GM19328 (cell line): ENCODE measurements at regions not wholly inside any gene's neighbourhood (a gene's known extent, or its start where the extent isn't known, plus 50 kb on each side); places are given as distances from the start of the nearest gene placed in this dataset.

ENCODE experiments used
- ATAC-seq: cut with Tn5 transposase; IDR thresholded peaks from one replicate; pipeline ENCODE4 v1.9.1; 2021; ENCODE audit warnings: mild to moderate bottlenecking, moderate library complexity; ENCODE audit not compliant: unreplicated experiment

DNA sequence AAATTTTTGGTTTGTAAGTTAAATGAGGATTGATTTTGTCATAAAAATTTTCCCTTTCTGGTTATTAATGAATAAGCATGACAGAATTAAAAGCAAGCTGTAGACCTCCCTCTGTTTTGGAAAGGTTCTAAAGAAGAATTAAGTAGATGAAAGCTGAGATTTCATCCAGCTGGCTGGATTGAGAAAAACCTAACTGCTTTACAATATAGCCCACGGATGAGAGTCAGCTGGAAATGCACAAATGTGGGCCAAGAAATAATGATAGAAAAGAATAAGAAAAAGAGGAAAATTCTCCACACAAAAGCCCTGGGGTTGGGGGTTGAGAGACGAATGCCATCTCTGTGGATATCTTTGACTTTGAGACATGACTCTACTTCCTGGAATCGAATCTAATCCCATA is 631.6 kb downstream of the HDGFL1 start:
- ATAC-seq = no peak

DNA sequence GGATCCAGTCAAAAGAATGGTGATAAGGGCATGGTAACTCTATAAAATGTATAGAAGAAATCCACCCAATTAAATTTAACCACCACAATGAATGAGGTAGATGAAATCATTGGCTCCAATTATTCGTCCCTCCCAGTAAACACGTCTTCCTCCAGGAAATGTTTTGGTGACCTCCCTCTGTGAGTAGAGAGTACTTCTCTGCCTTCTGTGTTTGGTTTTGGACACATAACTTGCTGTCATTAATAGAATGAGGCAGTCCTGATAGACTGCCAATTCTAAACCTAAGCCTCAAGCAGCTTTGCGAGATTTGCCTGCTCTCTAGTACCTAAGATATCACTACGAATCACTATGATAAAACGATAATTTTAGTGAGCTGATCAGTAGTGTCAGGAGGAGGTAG is 632.8 kb downstream of the HDGFL1 start:
- no peak for ATAC-seq

DNA sequence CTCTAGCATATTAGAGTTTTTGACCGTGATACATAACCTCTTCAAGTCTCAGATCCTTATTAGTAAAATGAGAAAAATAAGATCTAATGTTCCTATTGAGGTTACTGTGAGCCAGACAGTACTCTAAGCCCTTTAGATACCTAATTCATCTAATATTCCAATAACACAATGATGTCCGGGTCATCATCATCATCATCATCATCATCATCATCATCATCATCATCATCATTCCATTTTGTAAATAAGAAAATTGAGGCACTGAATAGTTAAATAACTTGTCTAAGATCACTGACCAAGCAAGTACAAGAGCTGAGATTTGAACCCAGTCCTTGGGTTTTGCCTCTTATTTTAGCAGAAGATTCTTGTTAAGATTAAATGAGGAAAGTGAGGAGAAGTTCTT is 643.0 kb downstream of the HDGFL1 start:
- no peak for ATAC-seq

DNA sequence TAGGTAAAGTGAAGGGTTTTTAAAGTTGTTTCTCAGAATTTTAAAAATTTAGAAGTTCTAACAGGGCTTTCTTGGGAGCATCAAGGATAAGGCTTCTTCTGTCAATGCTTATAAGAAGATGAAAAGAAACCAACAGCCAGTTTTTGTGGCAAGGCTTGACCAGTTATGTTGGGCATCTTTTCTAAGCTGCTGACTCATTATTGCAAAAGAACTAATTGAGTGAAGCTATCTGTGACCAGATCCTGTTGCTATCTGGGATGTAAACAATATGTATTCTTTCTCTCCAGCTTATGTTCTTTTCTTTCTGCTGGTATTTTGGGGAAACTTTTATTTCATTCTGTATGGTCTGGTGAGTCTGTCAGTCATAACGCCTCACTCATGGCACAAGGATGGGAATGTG is 643.8 kb downstream of the HDGFL1 start:
- ATAC-seq = no peak

DNA sequence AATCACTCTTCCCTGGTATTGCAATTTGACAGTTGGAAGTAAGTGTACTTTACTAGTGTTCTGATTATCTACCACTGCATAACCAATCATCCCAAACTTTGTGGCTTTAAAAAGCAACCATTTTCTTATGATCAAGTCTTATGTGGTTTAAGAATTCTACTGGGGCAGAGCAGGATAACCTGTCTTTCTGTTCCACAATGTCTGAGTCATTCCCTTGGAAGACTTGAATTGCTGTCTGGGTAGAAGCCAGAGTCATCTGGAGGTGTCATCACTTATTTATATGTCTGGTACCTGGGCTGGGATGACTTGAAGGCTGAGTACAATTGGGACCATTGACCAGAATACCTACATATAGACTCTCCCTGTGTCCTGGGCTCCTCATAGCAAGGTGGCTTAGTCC is 644.3 kb downstream of the HDGFL1 start:
- no peak for ATAC-seq

DNA sequence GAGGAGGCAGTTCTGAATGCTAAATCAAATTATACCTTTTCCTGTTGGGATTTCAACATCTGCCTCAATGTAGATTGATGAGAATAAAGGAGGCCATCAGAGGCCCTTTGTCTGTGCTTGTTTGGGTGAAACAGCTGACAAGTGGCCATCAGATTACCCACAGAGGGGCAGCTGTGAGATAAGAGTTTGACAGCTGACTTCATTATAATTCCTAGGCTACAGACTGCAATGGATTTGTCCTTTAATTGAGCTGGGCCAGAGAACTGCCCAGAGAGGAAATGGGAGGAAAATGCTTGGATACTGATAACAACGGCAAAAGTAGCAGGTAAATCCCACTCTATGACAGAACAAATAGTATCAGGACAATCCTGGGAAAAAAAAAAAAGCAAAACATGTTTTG is 649.4 kb downstream of the HDGFL1 start:
- no peak for ATAC-seq

DNA sequence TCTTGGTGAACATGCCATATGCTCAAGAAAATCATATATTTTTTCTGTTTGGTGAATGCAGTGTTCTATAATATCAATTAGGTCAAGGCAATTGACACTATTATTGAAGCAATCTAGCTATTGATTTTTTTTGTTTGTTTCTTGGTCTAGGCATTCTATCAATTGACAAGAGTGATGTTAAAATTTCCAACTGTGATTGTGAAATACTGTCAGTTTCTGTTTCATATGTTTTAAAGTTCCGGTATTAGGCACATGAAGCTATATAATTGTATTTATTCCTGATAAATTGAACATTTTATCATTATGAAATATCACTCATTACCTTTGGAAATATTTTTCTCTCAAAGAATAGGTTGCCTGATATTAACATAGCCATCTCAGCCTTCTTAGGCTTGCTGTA is 653.4 kb downstream of the HDGFL1 start:
- ATAC-seq = no peak

DNA sequence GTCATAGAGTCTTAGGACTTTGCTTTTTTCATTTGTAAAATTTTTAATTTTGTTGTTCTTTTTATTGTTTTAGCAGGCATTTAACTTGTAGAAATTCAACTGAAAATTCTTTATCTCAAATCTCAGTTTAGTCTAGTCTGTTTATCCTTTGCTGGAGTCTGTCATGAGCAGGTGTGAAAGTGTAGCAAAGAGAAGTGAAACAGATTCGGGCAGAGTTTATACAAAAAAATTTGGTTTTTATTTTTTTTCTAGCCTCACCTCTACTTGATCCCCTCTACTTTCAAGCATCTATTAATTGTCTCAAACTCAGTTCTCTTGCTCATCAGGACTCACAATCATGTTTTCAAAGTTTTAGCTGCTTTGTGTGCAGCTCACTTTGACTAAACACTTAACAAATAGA is 655.2 kb downstream of the HDGFL1 start:
- ATAC-seq = no peak

DNA sequence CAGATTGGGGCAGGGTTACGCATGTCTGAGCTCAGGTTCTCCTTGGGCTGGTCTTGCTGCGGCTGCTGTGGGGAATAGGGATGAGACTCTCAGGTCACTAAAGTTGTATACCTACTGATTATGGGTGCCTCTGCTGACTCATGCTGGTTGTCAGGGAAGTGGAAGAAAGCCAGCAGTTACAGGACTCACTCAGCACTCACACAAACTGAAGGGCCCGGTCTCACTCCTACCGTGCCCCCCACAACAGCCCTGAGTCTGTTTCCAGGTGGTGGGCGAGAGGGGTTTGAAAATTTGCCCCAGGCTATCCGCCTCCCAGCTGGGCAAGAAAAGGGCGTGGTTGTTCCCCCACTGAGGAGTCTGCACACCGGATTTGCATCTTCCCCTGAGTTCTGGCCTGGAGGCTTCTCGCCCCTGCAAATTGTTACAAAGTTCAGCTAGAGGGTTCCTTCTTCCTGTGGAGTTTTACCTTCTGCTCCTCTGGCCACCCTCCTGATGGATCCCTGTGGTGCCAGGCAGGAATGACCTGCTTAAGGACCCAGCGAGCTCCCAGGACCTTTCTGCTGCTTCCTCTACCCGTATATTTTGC is 659.2 kb downstream of the HDGFL1 start:
- no peak for ATAC-seq

DNA sequence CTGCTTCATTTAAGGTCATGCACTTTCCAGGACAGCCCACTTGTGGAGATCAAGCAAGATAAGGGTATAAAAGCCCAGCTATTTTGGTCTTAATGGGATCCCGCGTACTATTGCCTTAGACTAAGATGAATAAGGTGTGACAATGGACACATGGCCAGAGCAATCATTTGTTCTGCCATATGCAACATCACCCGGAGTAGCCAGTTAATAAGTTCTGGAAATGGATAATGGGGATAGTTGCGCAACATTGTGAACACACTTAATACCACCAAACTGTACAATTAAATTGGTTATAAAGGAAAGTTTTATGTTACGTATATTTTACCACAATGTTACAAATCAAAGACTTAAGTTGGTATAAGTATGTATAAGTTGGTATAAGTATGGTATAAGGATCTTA is 674.5 kb downstream of the HDGFL1 start:
- ATAC-seq = no peak

DNA sequence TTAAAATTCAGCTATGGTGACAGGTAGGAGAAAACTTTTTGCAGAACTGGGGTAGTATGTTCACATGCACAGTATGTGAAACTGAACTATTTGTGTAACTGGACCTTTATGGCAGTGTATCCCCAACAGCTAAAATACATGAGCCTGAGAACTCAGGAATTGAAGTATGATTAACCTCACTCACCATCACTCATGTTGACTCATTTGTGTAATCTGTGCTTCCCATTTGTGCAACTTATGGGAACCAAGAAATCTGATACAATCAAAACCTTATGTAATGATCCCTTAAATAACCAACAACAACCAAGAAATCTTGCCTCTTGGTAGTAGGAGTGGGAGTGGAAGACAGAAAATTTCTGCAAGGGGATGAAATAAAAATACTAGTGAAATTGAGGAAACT is 674.9 kb downstream of the HDGFL1 start:
- no peak for ATAC-seq

DNA sequence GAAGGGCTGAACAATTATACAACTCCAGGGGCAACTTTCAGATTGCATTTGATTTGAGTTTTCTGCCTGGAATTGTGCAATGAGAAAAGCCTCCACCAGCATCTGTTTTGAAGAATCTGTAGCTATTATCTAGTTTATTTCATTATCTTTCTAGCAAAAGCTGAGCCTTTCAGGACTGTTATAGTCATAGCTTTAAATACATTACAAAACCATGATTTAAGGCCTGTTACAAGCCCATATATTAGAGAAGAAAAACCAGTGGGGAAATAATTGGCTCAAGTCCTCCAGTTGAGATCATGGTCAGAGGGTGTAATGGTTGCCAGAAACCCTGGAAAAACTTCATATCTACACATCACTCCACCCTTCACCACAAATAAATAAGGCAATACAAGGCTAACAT is 676.2 kb downstream of the HDGFL1 start:
- ATAC-seq = no peak

DNA sequence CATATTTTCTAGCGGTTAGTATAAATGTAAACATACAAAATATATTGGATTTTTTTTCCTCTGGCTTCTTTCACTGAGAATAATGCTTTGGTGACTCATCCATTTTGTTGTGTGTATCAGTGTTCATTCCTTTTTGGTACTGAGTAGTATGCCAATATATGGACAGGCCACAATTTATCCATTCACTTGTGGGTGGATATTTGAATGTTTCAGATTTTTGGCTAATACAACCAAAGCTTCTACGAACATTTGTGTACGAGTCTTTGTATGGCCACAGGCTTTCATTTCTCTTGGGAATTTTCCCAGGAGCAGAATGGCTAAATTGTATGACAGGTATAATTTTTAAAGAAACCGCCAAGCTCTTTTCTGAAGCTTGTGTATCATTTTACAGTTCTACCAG is 677.5 kb downstream of the HDGFL1 start:
- no peak for ATAC-seq

DNA sequence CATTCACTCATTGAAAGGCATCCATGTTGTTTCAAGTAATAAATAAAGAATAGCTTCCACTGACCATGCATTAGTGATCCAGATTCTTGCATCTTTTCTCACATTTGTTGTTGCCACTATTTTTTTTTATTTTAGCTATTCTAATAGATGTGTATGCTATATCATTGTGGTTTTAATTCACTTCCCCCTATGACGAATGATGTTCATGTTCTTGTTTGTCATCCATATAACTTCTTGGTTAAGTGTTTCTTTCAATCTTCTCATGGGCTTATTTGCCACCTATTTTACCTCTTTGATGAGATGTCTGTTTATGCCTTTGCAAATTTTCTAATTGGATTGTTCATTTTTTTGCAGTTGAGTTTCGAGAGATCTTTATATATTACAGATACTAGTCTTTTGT is 681.2 kb downstream of the HDGFL1 start:
- ATAC-seq = no peak

DNA sequence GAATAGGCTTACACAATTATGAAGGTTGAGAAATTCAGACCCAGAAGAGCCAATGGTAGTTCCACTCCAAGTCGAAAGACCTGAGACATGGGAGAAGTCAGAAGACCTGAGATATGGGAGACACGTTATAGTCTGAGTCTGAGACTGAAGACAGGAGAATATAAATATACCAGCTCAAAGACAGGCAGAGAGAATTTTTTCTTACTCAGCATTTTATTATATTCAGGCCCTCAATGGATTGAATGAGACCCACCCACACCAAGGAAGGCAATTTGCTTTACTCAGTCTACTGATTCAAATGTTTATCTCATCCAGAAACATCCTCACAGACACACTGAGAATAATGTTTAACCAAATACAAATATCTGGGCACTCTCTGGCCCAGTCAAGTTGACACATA is 693.5 kb downstream of the HDGFL1 start:
- ATAC-seq = no peak

DNA sequence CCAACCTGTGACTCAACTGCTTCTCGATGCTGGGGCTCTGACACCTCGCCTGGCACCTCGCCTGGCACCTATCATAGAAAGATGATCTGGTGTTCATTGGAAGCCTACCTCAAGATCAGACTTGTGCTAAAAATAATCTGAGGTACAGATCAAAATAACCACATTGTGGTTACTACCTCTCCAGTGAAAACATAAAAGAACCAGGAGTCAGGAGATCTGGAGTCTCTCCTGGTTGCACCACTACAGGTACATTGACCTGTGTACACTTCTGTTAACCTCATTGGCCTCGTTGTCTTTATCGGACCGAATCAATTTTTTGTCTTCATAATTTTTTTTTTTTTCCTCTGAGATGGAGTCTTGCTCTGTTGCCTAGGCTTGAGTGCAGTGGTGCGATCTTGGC is 695.9 kb downstream of the HDGFL1 start:
- no peak for ATAC-seq

DNA sequence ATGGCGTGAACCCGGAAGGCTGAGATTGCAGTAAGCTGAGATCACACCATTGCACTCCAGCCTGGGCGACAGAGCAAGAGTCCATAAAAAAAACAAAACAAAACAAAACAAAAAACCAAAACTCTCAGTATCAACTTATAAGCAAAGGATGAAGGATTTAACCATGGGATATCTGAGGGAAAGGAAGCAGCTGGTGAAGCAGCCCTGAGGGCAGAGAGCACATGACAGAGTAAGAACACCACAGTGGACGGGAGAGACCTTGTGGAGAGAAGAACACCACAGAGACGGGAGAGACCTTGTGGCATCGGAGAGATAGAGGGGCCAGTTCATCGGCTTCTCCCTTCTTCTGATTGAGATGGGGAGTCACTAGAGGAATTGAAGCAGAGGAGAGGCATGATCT is 697.2 kb downstream of the HDGFL1 start:
- no peak for ATAC-seq

DNA sequence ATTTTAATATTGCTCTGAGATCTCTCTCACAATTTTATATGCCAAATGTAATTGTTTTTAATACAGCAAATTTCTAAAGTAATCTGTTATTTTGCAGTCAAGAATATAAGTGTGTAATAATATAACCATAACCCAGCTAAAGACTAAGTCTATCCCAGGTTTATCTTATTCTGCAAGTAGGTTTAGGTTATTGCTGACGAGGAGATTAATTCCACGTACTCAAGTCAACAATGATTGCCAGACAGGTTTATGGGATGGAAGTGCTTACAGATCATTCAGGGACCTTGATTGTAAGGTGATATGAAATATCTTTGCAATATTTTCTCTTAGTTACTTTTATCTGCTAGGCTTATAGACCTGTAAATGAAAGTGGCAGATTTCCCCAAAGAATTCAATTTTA is 698.3 kb downstream of the HDGFL1 start:
- no peak for ATAC-seq

DNA sequence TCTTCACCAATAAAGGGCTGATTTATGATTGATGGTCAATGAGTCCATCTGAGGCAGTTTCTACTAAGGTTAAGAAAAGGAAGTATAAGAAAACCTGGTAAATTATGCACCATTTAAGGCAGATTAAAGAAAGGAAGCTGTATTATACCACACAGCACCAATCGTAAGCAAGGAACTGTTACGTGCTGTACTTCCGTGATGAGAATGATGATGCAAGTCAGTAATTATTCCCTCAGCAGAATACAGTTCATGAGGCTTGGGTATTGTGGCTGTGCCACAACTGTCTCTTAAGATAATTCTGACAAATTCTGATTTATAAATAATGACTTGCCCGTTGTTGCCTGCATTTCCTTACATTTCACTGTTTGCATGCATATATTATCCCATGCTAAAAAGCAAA is 699.0 kb downstream of the HDGFL1 start:
- no peak for ATAC-seq

DNA sequence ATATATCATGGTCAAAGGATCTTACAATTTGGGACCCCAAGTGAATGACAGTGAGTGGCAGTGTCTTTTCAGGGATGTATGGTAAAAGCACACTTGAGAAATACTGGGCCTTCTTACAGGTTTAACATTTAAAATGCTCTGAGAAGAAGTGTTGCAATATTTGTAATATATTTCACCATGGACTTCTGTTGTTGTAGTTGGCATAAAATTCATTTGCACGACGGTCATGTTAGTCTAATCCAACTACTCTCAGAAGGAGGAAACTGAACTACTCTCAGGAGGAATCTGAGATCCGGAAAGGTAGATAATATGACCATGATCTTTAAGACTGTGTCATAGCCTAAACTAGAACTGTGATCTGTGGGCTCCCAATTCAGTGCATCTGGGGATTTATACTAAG is 700.1 kb downstream of the HDGFL1 start:
- ATAC-seq = no peak

DNA sequence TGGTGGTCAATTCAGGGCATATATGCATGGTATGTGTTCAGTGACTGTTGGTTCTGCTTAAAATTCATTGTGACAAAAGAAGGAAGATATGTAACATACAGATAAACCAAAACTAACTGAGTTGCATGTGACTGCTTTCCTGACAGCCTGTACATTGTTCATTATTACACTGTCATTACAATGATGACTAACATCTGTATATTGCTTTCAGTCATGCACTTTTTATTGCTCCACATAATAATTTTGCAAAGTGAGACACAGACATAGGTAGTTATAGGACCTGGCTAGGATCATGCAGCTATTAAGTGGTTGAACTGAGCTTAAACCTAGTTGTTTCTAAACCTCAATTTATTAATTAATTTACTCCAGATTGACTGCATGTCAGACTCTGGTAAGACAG is 703.2 kb downstream of the HDGFL1 start:
- no peak for ATAC-seq

DNA sequence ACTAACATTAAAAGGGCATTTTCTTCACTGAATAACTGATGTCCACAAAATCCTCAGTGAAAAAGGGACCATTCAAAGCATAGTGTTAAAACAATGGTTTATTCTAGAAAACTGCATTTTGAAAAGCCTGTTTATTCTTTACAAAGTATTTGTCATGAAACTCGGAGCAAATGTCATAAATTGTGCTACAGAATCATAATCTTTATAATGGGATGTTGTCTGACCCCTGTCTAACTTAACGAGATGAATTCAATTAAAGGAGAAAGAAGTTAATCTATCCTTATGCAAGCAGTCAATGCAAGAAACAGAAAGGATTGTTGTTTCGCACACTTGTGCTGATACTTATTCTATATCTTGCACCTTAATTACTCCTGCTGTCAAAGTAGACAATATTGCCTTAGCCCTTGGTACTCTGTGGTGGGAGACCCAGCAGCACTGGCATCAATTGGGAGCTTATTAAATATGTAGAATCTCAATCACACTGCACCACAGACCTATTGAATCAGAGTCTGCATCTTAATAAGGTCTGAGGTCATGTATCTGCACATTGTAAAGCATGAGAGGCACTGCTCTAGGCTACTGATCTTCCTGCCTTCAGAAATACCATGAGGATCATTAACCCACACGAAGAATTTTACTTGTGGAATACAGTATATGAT is 708.3 kb downstream of the HDGFL1 start:
- no peak for ATAC-seq

DNA sequence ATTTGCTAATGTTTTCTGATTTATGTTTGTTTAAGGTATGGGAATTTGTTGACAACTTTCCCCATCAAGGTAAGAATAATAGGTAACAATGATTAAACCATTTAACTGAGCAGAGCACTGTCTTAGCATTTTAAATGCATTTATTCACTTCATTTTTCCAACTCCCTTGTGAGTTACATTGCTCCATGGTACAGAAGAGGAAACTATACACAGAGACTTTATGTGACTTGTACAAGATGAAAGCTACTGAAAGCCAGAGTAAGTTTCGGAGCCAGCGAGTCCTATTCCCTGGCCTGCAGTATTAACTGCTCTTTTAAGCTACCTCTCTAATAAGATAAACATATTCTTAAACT is 708.8 kb downstream of the HDGFL1 start:
- ATAC-seq = no peak
